Nephron progenitor cell (in vitro differentiated cells): ENCODE measurements at regions not wholly inside any gene's neighbourhood (a gene's known extent, or its start where the extent isn't known, plus 50 kb on each side); places are given as distances from the start of the nearest gene placed in this dataset.

ENCODE experiments used
- DNase-seq: peaks from one replicate; pipeline ENCODE4 v3.0.0; 2021
- H3K27ac Mint-ChIP-seq: 2 replicates; pipeline ENCODE4 v1.8.0; 2021; ENCODE audit warnings: mild to moderate bottlenecking, moderate library complexity, mixed read lengths
- H3K27me3 Mint-ChIP-seq: 2 replicates; pipeline ENCODE4 v1.8.0; 2021; ENCODE audit warnings: mild to moderate bottlenecking, low read depth, mixed read lengths; ENCODE audit not compliant: poor library complexity
- H3K36me3 Mint-ChIP-seq: 2 replicates; pipeline ENCODE4 v1.8.0; 2021; ENCODE audit warnings: low read depth, mixed read lengths
- H3K4me1 Mint-ChIP-seq: 2 replicates; pipeline ENCODE4 v1.8.0; 2021; ENCODE audit warnings: mixed read lengths
- H3K4me3 Mint-ChIP-seq: 2 replicates; pipeline ENCODE4 v1.8.0; 2021; ENCODE audit warnings: mild to moderate bottlenecking, moderate library complexity, mixed read lengths
- H3K9me3 Mint-ChIP-seq: 2 replicates; pipeline ENCODE4 v1.8.0; 2021; ENCODE audit warnings: mild to moderate bottlenecking, moderate library complexity, mixed read lengths
- TF ChIP-seq, protein P1 (sequence below): fragments of 200-600 bp; sonication (generic); IDR thresholded peaks from 2 replicates; pipeline ENCODE4 v1.5.0; 2021; ENCODE audit warnings: antibody characterized with exemption

GRCh38 chr10:131817866-131818509, 82.8 kb upstream of the PPP2R2D start:
- TF ChIP-seq, protein P1, sequence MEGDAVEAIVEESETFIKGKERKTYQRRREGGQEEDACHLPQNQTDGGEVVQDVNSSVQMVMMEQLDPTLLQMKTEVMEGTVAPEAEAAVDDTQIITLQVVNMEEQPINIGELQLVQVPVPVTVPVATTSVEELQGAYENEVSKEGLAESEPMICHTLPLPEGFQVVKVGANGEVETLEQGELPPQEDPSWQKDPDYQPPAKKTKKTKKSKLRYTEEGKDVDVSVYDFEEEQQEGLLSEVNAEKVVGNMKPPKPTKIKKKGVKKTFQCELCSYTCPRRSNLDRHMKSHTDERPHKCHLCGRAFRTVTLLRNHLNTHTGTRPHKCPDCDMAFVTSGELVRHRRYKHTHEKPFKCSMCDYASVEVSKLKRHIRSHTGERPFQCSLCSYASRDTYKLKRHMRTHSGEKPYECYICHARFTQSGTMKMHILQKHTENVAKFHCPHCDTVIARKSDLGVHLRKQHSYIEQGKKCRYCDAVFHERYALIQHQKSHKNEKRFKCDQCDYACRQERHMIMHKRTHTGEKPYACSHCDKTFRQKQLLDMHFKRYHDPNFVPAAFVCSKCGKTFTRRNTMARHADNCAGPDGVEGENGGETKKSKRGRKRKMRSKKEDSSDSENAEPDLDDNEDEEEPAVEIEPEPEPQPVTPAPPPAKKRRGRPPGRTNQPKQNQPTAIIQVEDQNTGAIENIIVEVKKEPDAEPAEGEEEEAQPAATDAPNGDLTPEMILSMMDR = no peak
- Mint-ChIP-seq H3K27ac (no peak overlapping the region), H3K36me3 (no peaks in the 10 kb centered on the region), H3K4me1 (peaks cover 82% of the 10 kb centered on the region), H3K4me3 (no peak overlapping the region), H3K9me3 (no peaks in the 10 kb centered on the region), H3K27me3 (peaks cover 25% of the 10 kb centered on the region)
- no peak for DNase-seq

DNA sequence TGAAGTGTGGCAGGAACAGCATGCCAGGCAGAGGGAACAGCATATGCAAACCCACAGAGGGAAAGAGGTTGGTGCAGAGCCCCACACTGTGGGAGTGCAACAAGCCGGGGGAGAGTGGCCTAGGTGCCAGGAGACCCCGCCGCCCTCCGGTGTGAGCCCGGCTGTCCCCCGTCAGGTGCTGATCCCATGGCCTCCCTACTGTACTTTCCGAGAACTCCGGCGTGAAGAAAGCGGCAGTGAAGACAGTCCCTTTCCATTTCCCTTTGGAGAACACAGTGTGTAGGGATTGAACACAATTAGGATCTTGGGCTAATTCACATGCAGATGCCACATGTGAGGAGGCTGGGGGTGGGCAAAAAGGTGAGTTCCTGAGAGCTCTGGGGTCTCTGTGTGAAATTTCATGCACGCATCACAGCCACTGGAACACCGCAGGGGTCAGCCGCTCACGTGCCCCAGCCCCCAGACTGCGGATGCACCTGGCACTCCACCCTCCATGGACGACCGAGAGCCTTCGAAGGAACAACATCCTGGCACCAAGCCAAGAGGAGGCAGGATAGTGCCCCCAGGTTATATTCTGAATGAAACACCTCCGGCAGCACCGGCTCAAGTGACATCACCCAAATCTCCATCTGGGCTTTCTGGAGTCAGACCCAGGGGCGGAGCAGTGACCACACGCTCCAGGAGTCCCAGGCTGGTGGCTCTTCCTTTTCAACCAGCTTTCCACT, 82.1 kb upstream of the PPP2R2D start:
- TF ChIP-seq, protein P1 = no peak
- H3K27me3 Mint-ChIP-seq = peaks cover 22% of the 10 kb centered on the region
- H3K27ac Mint-ChIP-seq = peak overlapping the region; percentile 42
- H3K4me3 Mint-ChIP-seq = no peak overlapping the region
- peaks cover 75% of the 10 kb centered on the region for H3K4me1 Mint-ChIP-seq
- no peaks in the 10 kb centered on the region for H3K9me3 Mint-ChIP-seq
- H3K36me3 Mint-ChIP-seq = no peaks in the 10 kb centered on the region
- no peak for DNase-seq

DNA sequence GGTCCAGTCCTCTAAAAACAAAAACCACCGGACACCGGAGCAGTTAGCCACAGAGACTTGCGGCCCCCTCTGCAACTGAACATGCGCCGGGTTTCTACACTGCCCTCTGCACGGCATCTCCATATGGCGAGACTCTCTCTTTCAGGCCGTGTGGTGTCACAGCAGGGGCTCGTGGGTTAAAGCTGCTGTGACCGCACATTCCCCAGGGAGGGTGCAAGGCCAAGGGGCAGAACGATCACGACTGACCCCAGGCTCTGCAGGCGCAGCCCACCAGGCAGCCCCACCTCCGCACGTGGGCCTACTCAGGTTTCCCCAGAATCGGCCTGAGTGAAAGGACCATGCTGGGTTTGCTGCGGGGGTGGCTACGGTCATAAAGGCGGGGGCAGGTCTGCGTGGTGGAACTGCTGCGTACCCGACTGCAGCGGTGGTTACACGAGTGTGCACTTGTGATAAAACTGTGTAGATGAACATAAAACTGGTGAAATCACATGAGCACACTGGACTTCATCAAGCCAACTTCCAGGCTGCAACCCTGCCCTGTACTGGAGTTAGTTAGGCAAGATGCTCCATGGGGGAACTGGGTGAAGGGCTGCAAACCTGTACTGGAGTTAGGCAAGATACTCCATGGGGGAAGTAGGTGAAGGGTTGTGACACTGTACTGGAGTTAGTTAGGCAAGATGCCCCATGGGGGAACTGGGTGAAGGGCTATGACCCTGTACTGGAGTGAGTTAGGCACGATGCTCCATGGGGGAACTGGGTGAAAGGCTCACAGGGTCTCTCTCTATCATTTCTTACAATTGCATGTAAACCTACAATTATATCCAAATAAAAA, 81.4 kb upstream of the PPP2R2D start:
- Mint-ChIP-seq H3K36me3 (no peaks in the 10 kb centered on the region), H3K4me3 (no peak overlapping the region), H3K27me3 (peaks cover 22% of the 10 kb centered on the region), H3K4me1 (peaks cover 70% of the 10 kb centered on the region), H3K27ac (peak overlapping the region; percentile 42), H3K9me3 (no peaks in the 10 kb centered on the region)
- TF ChIP-seq, protein P1 = no peak
- DNase-seq = peak; percentile 49

GRCh38 chr10:131820626-131821025, 80.2 kb upstream of the PPP2R2D start:
- H3K27me3 Mint-ChIP-seq = peaks cover 19% of the 10 kb centered on the region

DNA sequence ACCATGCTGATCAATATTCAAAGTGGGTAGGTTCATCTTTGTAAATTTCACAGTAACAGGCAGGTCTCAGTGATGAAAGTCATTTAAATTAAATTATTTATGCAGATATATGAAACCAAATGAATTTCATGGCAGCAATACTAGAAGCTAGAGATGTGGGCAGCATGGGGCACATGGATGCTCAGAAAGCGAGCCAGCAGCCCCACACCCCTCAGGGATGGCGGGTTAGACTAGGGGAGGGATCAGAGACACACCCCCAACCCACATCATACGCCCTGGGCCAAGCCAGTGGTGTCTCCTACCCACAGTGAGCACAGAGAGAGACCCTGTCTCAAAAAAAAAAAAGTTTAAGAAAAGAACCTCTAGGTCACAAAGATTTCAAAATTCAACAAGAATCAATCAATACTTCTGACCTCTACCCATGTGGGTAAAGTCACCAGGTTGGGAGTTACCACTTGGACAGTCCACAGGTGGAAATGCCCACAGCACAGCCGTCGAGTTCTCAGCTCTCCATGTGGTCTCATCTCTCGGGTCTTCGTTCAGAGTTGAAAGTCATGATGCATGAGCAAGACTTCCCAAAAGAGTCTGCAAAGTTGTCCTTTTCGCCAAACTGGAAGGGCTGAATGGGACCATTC, 79.3 kb upstream of the PPP2R2D start:
- no peak overlapping the region for H3K4me3 Mint-ChIP-seq
- peaks cover 71% of the 10 kb centered on the region for H3K4me1 Mint-ChIP-seq
- no peak for DNase-seq
- no peak overlapping the region for H3K27ac Mint-ChIP-seq
- TF ChIP-seq, protein P1 = no peak
- peaks cover 22% of the 10 kb centered on the region for H3K27me3 Mint-ChIP-seq
- H3K9me3 Mint-ChIP-seq = no peaks in the 10 kb centered on the region
- no peaks in the 10 kb centered on the region for H3K36me3 Mint-ChIP-seq

More at GRCh38 chr10:131820626-131821025, 80.2 kb upstream of the PPP2R2D start:
- H3K36me3 Mint-ChIP-seq = no peaks in the 10 kb centered on the region
- H3K9me3 Mint-ChIP-seq = no peaks in the 10 kb centered on the region
- TF ChIP-seq, protein P1 = no peak
- no peak for DNase-seq
- no peak overlapping the region for H3K27ac Mint-ChIP-seq
- H3K4me1 Mint-ChIP-seq = peaks cover 70% of the 10 kb centered on the region
- no peak overlapping the region for H3K4me3 Mint-ChIP-seq
